Fibroblast of the aortic adventitia (primary cell): ENCODE measurements at regions not wholly inside any gene's neighbourhood (a gene's known extent, or its start where the extent isn't known, plus 50 kb on each side); places are given as distances from the start of the nearest gene placed in this dataset.

Experiments
- DNase-seq: peaks from one replicate; pipeline ENCODE4 v3.0.0-alpha.2; 2010; ENCODE audit warnings: low read depth
- H3K4me3 ChIP-seq: 2 replicates; pipeline ENCODE4 v1.5.1; 2011; ENCODE audit warnings: low read depth, mild to moderate bottlenecking, control low read depth, low read length, moderate library complexity
- CTCF ChIP-seq: IDR thresholded peaks from 2 replicates; pipeline ENCODE4 v1.5.1; 2011; ENCODE audit warnings: mild to moderate bottlenecking, low read length, control low read depth, inconsistent platforms; ENCODE audit not compliant: insufficient read depth

GRCh38 chr1:4519954-4520353 is 134.5 kb upstream of the AJAP1 start:
- no peak for DNase-seq
- H3K4me3 ChIP-seq: no peak overlapping the region
- TF ChIP-seq CTCF: no peak

GRCh38 chr1:4523551-4523950 is 130.9 kb upstream of the AJAP1 start:
- TF ChIP-seq CTCF: no peak
- H3K4me3 ChIP-seq: no peak overlapping the region
- no peak for DNase-seq

GRCh38 chr1:4526747-4527146 is 127.7 kb upstream of the AJAP1 start:
- H3K4me3 ChIP-seq: no peak overlapping the region
- no peak for DNase-seq
- TF ChIP-seq CTCF: no peak

GRCh38 chr1:4527819-4528218 is 126.6 kb upstream of the AJAP1 start:
- TF ChIP-seq CTCF: no peak
- DNase-seq: no peak
- no peak overlapping the region for H3K4me3 ChIP-seq

GRCh38 chr1:4528590-4528989 is 125.8 kb upstream of the AJAP1 start:
- DNase-seq: no peak
- no peak overlapping the region for H3K4me3 ChIP-seq
- TF ChIP-seq CTCF: no peak

- DNase-seq: no peak
- no peak overlapping the region for H3K4me3 ChIP-seq
- no peak for TF ChIP-seq CTCF
Measured at GRCh38 chr1:4529446-4530165, 124.8 kb upstream of the AJAP1 start.
